ENCODE measurements at regions not wholly inside any gene's neighbourhood (a gene's known extent, or its start where the extent isn't known, plus 50 kb on each side); places are given as distances from the start of the nearest gene placed in this dataset.

GRCh38 chr13:73268306-73268705 is 209.5 kb downstream of the KLF5 start:
- H3K4me1 ChIP-seq (ENCODE audit: insufficient read depth, poor library complexity, severe bottlenecking), result peaks cover 13% of the 10 kb centered on the region
- ATAC-seq (ENCODE audit: low read depth) (peak; percentile 86), DNase-seq (ENCODE audit: low spot score) (peak; percentile 81)
- H3K9me3 ChIP-seq (ENCODE audit: severe bottlenecking), result no peaks in the 10 kb centered on the region
- TF ChIP-seq CTCF (IDR thresholded peaks at IDR 0.05; ENCODE audit: poor library complexity, severe bottlenecking), result no peak
- H3K4me3 ChIP-seq (ENCODE audit: severe bottlenecking), result no peak overlapping the region
- no peaks in the 10 kb centered on the region for H3K27me3 ChIP-seq (ENCODE audit: insufficient read depth, poor library complexity, severe bottlenecking)
- H3K36me3 ChIP-seq (ENCODE audit: low read depth), result no peaks in the 10 kb centered on the region
- peak overlapping the region; percentile 59 for H3K27ac ChIP-seq (ENCODE audit: poor library complexity, severe bottlenecking)

- Histone ChIP-seq H3K4me1 (ENCODE audit: insufficient read depth, poor library complexity, severe bottlenecking) (peaks cover 23% of the 10 kb centered on the region), H3K4me3 (ENCODE audit: severe bottlenecking) (no peak overlapping the region), H3K9me3 (ENCODE audit: severe bottlenecking) (no peaks in the 10 kb centered on the region), H3K36me3 (ENCODE audit: low read depth) (no peaks in the 10 kb centered on the region), H3K27me3 (ENCODE audit: insufficient read depth, poor library complexity, severe bottlenecking) (no peaks in the 10 kb centered on the region), H3K27ac (ENCODE audit: poor library complexity, severe bottlenecking) (peak overlapping the region; percentile 59)
- DNase-seq (ENCODE audit: low spot score) (no peak), ATAC-seq (ENCODE audit: low read depth) (no peak)
- no peak for TF ChIP-seq CTCF (IDR thresholded peaks at IDR 0.05; ENCODE audit: poor library complexity, severe bottlenecking)
Measured at GRCh38 chr13:73266640-73267180, 207.9 kb downstream of the KLF5 start.

- no peaks in the 10 kb centered on the region for H3K36me3 ChIP-seq (ENCODE audit: low read depth)
- peak overlapping the region; percentile 62 for H3K27ac ChIP-seq (ENCODE audit: poor library complexity, severe bottlenecking)
- H3K4me3 ChIP-seq (ENCODE audit: severe bottlenecking), result no peak overlapping the region
- TF ChIP-seq CTCF (IDR thresholded peaks at IDR 0.05; ENCODE audit: poor library complexity, severe bottlenecking), result no peak
- no peaks in the 10 kb centered on the region for H3K9me3 ChIP-seq (ENCODE audit: severe bottlenecking)
- DNase-seq (ENCODE audit: low spot score) (no peak), ATAC-seq (ENCODE audit: low read depth) (no peak)
- H3K27me3 ChIP-seq (ENCODE audit: insufficient read depth, poor library complexity, severe bottlenecking), result no peaks in the 10 kb centered on the region
- H3K4me1 ChIP-seq (ENCODE audit: insufficient read depth, poor library complexity, severe bottlenecking), result peaks cover 25% of the 10 kb centered on the region
Measured at GRCh38 chr13:73262862-73263627, 204.2 kb downstream of the KLF5 start.

- peaks cover 21% of the 10 kb centered on the region for H3K4me1 ChIP-seq (ENCODE audit: insufficient read depth, poor library complexity, severe bottlenecking)
- H3K4me3 ChIP-seq (ENCODE audit: severe bottlenecking), result no peak overlapping the region
- DNase-seq (ENCODE audit: low spot score), result peak; percentile 73
- H3K36me3 ChIP-seq (ENCODE audit: low read depth), result no peaks in the 10 kb centered on the region
- H3K27me3 ChIP-seq (ENCODE audit: insufficient read depth, poor library complexity, severe bottlenecking), result no peaks in the 10 kb centered on the region
- H3K27ac ChIP-seq (ENCODE audit: poor library complexity, severe bottlenecking), result peak overlapping the region; percentile 62
- H3K9me3 ChIP-seq (ENCODE audit: severe bottlenecking), result no peaks in the 10 kb centered on the region
- ATAC-seq (ENCODE audit: low read depth), result peak; percentile 95
- no peak for TF ChIP-seq CTCF (IDR thresholded peaks at IDR 0.05; ENCODE audit: poor library complexity, severe bottlenecking)
Measured at GRCh38 chr13:73261739-73262216, 203.0 kb downstream of the KLF5 start.
